WTC11 (cell line): ENCODE measurements at regions not wholly inside any gene's neighbourhood (a gene's known extent, or its start where the extent isn't known, plus 50 kb on each side); places are given as distances from the start of the nearest gene placed in this dataset.

ENCODE experiments used
- ATAC-seq: fragments of 200-7000 bp; cut with Tn5 transposase; 2 replicates; pipeline ENCODE4 v1.10.0; 2021; ENCODE audit warnings: mild to moderate bottlenecking, moderate library complexity
- CTCF ChIA-PET: fragments of 300-600 bp; sonication (Branson Sonifier 250); formaldehyde crosslinking; loops from one replicate; lab custom pipeline; 2021; ENCODE audit warnings: antibody characterized with exemption; lab: Charles Lee
- POLR2A ChIA-PET: fragments of 350-600 bp; sonication (Branson Sonifier 250); formaldehyde crosslinking; loops from one replicate; lab custom pipeline; 2021; ENCODE audit warnings: antibody characterized with exemption; lab: Charles Lee
- DNase-seq: peaks from one replicate; pipeline ENCODE4 v3.0.0; 2021; ENCODE audit warnings: low spot score
- H3K27ac Mint-ChIP-seq: 2 replicates; pipeline ENCODE4 v1.8.0; 2021; ENCODE audit warnings: mixed read lengths
- H3K27me3 Mint-ChIP-seq: 2 replicates; pipeline ENCODE4 v1.8.0; 2021; ENCODE audit warnings: low read depth, mild to moderate bottlenecking, moderate library complexity, mixed read lengths
- H3K36me3 Mint-ChIP-seq: 2 replicates; pipeline ENCODE4 v1.8.0; 2021; ENCODE audit warnings: mixed read lengths
- H3K4me1 Mint-ChIP-seq: 2 replicates; pipeline ENCODE4 v1.8.0; 2022; ENCODE audit warnings: mixed read lengths
- H3K4me3 Mint-ChIP-seq: 2 replicates; pipeline ENCODE4 v1.8.0; 2021; ENCODE audit warnings: mild to moderate bottlenecking, moderate library complexity, mixed read lengths
- H3K9me3 Mint-ChIP-seq: 2 replicates; pipeline ENCODE4 v1.8.0; 2021; ENCODE audit warnings: mixed read lengths
- ATF6 ChIP-seq: sonication (generic); formaldehyde crosslinking; IDR thresholded peaks from 2 replicates; pipeline ENCODE4 v1.8.1; 2023; ENCODE audit warnings: mild to moderate bottlenecking, missing genetic modification reagents
- EMX1 ChIP-seq: fragments of 250-450 bp; sonication (Bioruptor Pico); IDR thresholded peaks from 2 replicates; pipeline ENCODE4 v1.8.0; 2021; ENCODE audit warnings: mild to moderate bottlenecking
- ESRRA ChIP-seq: sonication (generic); formaldehyde crosslinking; IDR thresholded peaks from 2 replicates; pipeline ENCODE4 v1.8.1; 2022; ENCODE audit warnings: mild to moderate bottlenecking, missing genetic modification reagents, borderline replicate concordance
- ETV6 ChIP-seq: sonication (generic); formaldehyde crosslinking; IDR thresholded peaks from 2 replicates; pipeline ENCODE4 v1.8.1; 2022; ENCODE audit warnings: mild to moderate bottlenecking, missing genetic modification reagents
- GTF2I ChIP-seq: fragments of 250-450 bp; sonication (Bioruptor Pico); conservative IDR thresholded peaks from 2 replicates; pipeline ENCODE4 v1.4.0; 2021; ENCODE audit warnings: mild to moderate bottlenecking
- IRF2 ChIP-seq: sonication (generic); formaldehyde crosslinking; IDR thresholded peaks from 2 replicates; pipeline ENCODE4 v1.8.0; 2022; ENCODE audit warnings: low read depth, missing genetic modification reagents, borderline replicate concordance
- JUN ChIP-seq: sonication (generic); formaldehyde crosslinking; IDR thresholded peaks from 2 replicates; pipeline ENCODE4 v1.8.0; 2023; ENCODE audit warnings: mild to moderate bottlenecking, missing genetic modification reagents
- RORB ChIP-seq: fragments of 250-450 bp; sonication (Bioruptor Pico); IDR thresholded peaks from 2 replicates; pipeline ENCODE4 v1.9.0; 2021; ENCODE audit warnings: mild to moderate bottlenecking
- SP1 ChIP-seq: sonication (generic); formaldehyde crosslinking; conservative IDR thresholded peaks from 2 replicates; pipeline ENCODE4 v1.8.1; 2022; ENCODE audit warnings: missing genetic modification reagents
- TCF7 ChIP-seq: sonication (generic); formaldehyde crosslinking; IDR thresholded peaks from 2 replicates; pipeline ENCODE4 v1.8.0; 2022; ENCODE audit warnings: mild to moderate bottlenecking, low read depth, missing genetic modification reagents, moderate library complexity
- TP53 ChIP-seq: sonication (generic); formaldehyde crosslinking; IDR thresholded peaks from 2 replicates; pipeline ENCODE4 v1.8.1; 2023; ENCODE audit warnings: mild to moderate bottlenecking, missing genetic modification reagents
- USF2 ChIP-seq: sonication (generic); formaldehyde crosslinking; IDR thresholded peaks from 2 replicates; pipeline ENCODE4 v1.8.1; 2023; ENCODE audit warnings: mild to moderate bottlenecking, missing genetic modification reagents, moderate library complexity
- ZBTB43 ChIP-seq: sonication (generic); formaldehyde crosslinking; IDR thresholded peaks from 2 replicates; pipeline ENCODE4 v1.8.1; 2023; ENCODE audit warnings: mild to moderate bottlenecking, missing genetic modification reagents
- ZNF138 ChIP-seq: sonication (generic); formaldehyde crosslinking; conservative IDR thresholded peaks from 2 replicates; pipeline ENCODE4 v1.8.1; 2022; ENCODE audit warnings: mild to moderate bottlenecking, moderate library complexity, missing genetic modification reagents
- ZNF263 ChIP-seq: sonication (generic); formaldehyde crosslinking; IDR thresholded peaks from 2 replicates; pipeline ENCODE4 v1.8.1; 2022; ENCODE audit warnings: low read depth, mild to moderate bottlenecking, moderate library complexity, missing genetic modification reagents
- TF ChIP-seq, protein P1 (sequence below): fragments of 250-450 bp; sonication (Bioruptor Pico); conservative IDR thresholded peaks from 2 replicates; pipeline ENCODE4 v1.9.0; 2021; ENCODE audit warnings: mild to moderate bottlenecking
- TF ChIP-seq, protein P2 (sequence below): fragments of 250-450 bp; sonication (Bioruptor Pico); IDR thresholded peaks from 2 replicates; pipeline ENCODE4 v1.9.0; 2021; ENCODE audit warnings: moderate library complexity, mild to moderate bottlenecking, inconsistent platforms, borderline replicate concordance
- TF ChIP-seq, protein P3 (sequence below): sonication (generic); formaldehyde crosslinking; IDR thresholded peaks from 2 replicates; pipeline ENCODE4 v1.8.1; 2022; ENCODE audit warnings: low read depth, missing genetic modification reagents, borderline replicate concordance
- TF ChIP-seq, protein P4 (sequence below): fragments of 250-450 bp; sonication (Bioruptor Pico); IDR thresholded peaks from 2 replicates; pipeline ENCODE4 v1.9.0; 2021; ENCODE audit warnings: mild to moderate bottlenecking

- TF ChIP-seq ATF6 (no peak), GTF2I (CRISPR knock-in tag) (no peak), RORB (CRISPR knock-in tag) (no peak), ZNF263 (CRISPR knock-in tag) (no peak), ZNF138 (CRISPR knock-in tag) (no peak)
- TF ChIP-seq, protein P1, sequence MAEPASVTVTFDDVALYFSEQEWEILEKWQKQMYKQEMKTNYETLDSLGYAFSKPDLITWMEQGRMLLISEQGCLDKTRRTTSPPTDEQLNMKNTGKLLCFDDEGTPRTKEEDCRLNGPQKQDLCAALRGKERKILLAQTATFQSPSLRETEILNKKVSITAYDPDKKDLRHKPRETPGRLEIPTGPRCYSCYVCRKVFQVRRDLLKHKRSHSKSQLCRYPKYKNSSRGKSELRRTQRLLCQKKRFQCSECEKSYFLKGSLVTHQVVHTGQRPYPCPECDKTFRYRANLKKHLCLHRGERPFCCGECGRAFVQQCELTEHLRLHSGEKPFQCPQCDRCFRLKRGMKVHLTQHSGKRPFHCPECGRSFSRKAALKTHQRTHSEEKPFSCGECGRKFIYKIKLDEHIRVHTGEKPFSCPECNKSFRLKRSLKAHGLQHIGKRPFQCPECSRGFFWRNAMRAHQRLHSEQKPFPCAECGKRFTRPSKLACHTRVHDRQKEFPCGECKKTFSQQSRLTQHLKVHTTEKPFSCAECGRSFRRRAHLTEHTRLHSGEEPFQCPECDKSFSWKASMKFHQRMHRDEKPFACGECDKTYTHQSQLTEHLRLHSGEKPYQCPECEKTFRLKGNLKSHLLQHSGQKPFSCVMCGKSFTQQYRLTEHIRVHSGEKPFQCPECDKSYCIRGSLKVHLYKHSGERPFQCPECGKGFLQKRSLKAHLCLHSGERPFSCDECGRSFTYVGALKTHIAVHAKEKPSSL (CRISPR knock-in tag): no peak
Observed at GRCh38 chr2:120596990-120597594, 138.6 kb upstream of the GLI2 start (continued).

GRCh38 chr2:120597595-120598193 is 138.0 kb upstream of the GLI2 start:
- ATAC-seq (no peak), DNase-seq (no peak)
- TF ChIP-seq ETV6 (CRISPR knock-in tag) (no peak), TP53 (no peak), EMX1 (CRISPR knock-in tag) (no peak), SP1 (CRISPR knock-in tag) (no peak), ZBTB43 (CRISPR knock-in tag) (no peak), IRF2 (CRISPR knock-in tag) (no peak)
- TF ChIP-seq, protein P2, sequence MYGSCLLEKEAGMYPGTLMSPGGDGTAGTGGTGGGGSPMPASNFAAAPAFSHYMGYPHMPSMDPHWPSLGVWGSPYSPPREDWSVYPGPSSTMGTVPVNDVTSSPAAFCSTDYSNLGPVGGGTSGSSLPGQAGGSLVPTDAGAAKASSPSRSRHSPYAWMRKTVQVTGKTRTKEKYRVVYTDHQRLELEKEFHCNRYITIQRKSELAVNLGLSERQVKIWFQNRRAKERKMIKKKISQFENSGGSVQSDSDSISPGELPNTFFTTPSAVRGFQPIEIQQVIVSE (CRISPR knock-in tag): no peak
- TF ChIP-seq, protein P3, sequence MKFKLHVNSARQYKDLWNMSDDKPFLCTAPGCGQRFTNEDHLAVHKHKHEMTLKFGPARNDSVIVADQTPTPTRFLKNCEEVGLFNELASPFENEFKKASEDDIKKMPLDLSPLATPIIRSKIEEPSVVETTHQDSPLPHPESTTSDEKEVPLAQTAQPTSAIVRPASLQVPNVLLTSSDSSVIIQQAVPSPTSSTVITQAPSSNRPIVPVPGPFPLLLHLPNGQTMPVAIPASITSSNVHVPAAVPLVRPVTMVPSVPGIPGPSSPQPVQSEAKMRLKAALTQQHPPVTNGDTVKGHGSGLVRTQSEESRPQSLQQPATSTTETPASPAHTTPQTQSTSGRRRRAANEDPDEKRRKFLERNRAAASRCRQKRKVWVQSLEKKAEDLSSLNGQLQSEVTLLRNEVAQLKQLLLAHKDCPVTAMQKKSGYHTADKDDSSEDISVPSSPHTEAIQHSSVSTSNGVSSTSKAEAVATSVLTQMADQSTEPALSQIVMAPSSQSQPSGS: no peak
- ChIA-PET CTCF (interaction anchor here (1.0 to 2.5 kb wide), 3 partner anchors 11 to 77 kb away, joined by 3 to 8 read pairs (median 3); no protein-coding TSS in a partner anchor), POLR2A (no interaction called here)
- Mint-ChIP-seq H3K4me3 (no peak overlapping the region), H3K9me3 (no peaks in the 10 kb centered on the region), H3K36me3 (no peaks in the 10 kb centered on the region), H3K27me3 (peaks cover 13% of the 10 kb centered on the region), H3K4me1 (peaks cover 28% of the 10 kb centered on the region), H3K27ac (no peak overlapping the region)

DNA sequence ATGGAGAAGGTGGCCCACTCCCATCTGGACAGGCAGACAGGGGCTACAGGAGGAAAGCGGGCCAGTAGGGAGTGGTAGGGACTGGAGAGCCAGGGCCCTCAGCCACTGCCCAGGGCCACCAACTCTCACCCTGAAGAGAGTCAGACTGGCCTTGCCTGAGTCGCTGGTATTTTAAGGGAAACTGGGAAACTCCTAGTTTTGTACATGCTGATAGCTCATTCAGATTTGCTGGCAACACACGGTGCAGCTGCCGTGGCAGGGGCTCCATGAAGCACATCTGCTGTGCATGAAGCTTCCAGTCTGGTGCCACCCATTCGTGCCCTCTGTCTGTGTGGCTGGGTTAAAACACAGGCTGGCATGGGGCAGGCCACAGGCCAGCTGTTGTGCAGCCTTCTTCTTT is 137.3 kb upstream of the GLI2 start:
- Mint-ChIP-seq H3K9me3 (no peaks in the 10 kb centered on the region), H3K27ac (no peak overlapping the region), H3K27me3 (peaks cover 11% of the 10 kb centered on the region; the same call in 1 of the 2 replicates), H3K36me3 (no peaks in the 10 kb centered on the region), H3K4me1 (peaks cover 23% of the 10 kb centered on the region), H3K4me3 (no peak overlapping the region)
- ChIA-PET POLR2A (no interaction called here), CTCF (interaction anchor here (1.1 to 1.5 kb wide), 2 partner anchors 12 to 45 kb away, joined by 3 to 4 read pairs; no protein-coding TSS in a partner anchor)
- ATAC-seq (no peak), DNase-seq (no peak)
- TF ChIP-seq, protein P4, sequence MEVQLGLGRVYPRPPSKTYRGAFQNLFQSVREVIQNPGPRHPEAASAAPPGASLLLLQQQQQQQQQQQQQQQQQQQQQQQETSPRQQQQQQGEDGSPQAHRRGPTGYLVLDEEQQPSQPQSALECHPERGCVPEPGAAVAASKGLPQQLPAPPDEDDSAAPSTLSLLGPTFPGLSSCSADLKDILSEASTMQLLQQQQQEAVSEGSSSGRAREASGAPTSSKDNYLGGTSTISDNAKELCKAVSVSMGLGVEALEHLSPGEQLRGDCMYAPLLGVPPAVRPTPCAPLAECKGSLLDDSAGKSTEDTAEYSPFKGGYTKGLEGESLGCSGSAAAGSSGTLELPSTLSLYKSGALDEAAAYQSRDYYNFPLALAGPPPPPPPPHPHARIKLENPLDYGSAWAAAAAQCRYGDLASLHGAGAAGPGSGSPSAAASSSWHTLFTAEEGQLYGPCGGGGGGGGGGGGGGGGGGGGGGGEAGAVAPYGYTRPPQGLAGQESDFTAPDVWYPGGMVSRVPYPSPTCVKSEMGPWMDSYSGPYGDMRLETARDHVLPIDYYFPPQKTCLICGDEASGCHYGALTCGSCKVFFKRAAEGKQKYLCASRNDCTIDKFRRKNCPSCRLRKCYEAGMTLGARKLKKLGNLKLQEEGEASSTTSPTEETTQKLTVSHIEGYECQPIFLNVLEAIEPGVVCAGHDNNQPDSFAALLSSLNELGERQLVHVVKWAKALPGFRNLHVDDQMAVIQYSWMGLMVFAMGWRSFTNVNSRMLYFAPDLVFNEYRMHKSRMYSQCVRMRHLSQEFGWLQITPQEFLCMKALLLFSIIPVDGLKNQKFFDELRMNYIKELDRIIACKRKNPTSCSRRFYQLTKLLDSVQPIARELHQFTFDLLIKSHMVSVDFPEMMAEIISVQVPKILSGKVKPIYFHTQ: no peak
- no peak for TF ChIP-seq USF2
- TF ChIP-seq JUN: no peak
- TF ChIP-seq ESRRA (CRISPR knock-in tag): no peak
- no peak for TF ChIP-seq TCF7
